ENCODE measurements at regions not wholly inside any gene's neighbourhood (a gene's known extent, or its start where the extent isn't known, plus 50 kb on each side); places are given as distances from the start of the nearest gene placed in this dataset.

- POLR2A ChIA-PET, result no interaction called here
- no peak for TF ChIP-seq CTCF (IDR thresholded peaks at IDR 0.05; ENCODE audit: low read depth, low read length)
- Histone ChIP-seq H3K27me3 (ENCODE audit: control insufficient read depth, insufficient read depth, low read length) (no peaks in the 10 kb centered on the region), H3K4me3 (ENCODE audit: low read depth, low read length) (no peak overlapping the region), H3K9me3 (ENCODE audit: control insufficient read depth, insufficient read depth, low read length) (no peaks in the 10 kb centered on the region), H3K27ac (ENCODE audit: low read depth, low read length) (no peak overlapping the region)
- DNase-seq (ENCODE audit: low read depth, low spot score), result no peak
- CTCF ChIA-PET, result no interaction called here
These were observed 175.4 kb upstream of the S100G start for GRCh38 chrX:16474511-16474910.

GRCh38 chrX:16476009-16476408 lies 173.9 kb upstream of the S100G start:
- no peaks in the 10 kb centered on the region for H3K9me3 ChIP-seq (ENCODE audit: control insufficient read depth, insufficient read depth, low read length)
- no peaks in the 10 kb centered on the region for H3K27me3 ChIP-seq (ENCODE audit: control insufficient read depth, insufficient read depth, low read length)
- DNase-seq (ENCODE audit: low read depth, low spot score), result no peak
- no peak overlapping the region for H3K4me3 ChIP-seq (ENCODE audit: low read depth, low read length)
- ChIA-PET CTCF (no interaction called here), POLR2A (no interaction called here)
- no peak for TF ChIP-seq CTCF (IDR thresholded peaks at IDR 0.05; ENCODE audit: low read depth, low read length)
- no peak overlapping the region for H3K27ac ChIP-seq (ENCODE audit: low read depth, low read length)

GRCh38 chrX:16476692-16477091 lies 173.3 kb upstream of the S100G start:
- ChIA-PET POLR2A (no interaction called here), CTCF (interaction anchor here (1.0 kb wide), 1 partner anchor 31 kb away, joined by 4 read pairs; no protein-coding TSS in a partner anchor)
- DNase-seq (ENCODE audit: low read depth, low spot score), result no peak
- no peaks in the 10 kb centered on the region for H3K9me3 ChIP-seq (ENCODE audit: control insufficient read depth, insufficient read depth, low read length)
- H3K4me3 ChIP-seq (ENCODE audit: low read depth, low read length), result no peak overlapping the region
- no peak for TF ChIP-seq CTCF (IDR thresholded peaks at IDR 0.05; ENCODE audit: low read depth, low read length)
- H3K27me3 ChIP-seq (ENCODE audit: control insufficient read depth, insufficient read depth, low read length), result no peaks in the 10 kb centered on the region
- H3K27ac ChIP-seq (ENCODE audit: low read depth, low read length), result no peak overlapping the region

GRCh38 chrX:16479206-16479869 lies 170.6 kb upstream of the S100G start:
- Histone ChIP-seq H3K27me3 (ENCODE audit: control insufficient read depth, insufficient read depth, low read length) (no peaks in the 10 kb centered on the region), H3K9me3 (ENCODE audit: control insufficient read depth, insufficient read depth, low read length) (no peaks in the 10 kb centered on the region), H3K27ac (ENCODE audit: low read depth, low read length) (no peak overlapping the region), H3K4me3 (ENCODE audit: low read depth, low read length) (no peak overlapping the region)
- POLR2A ChIA-PET, result no interaction called here
- CTCF ChIA-PET, result no interaction called here
- DNase-seq (ENCODE audit: low read depth, low spot score), result no peak
- TF ChIP-seq CTCF (IDR thresholded peaks at IDR 0.05; ENCODE audit: low read depth, low read length), result no peak

- TF ChIP-seq CTCF (IDR thresholded peaks at IDR 0.05; ENCODE audit: low read depth, low read length), result no peak
- POLR2A ChIA-PET, result no interaction called here
- H3K27me3 ChIP-seq (ENCODE audit: control insufficient read depth, insufficient read depth, low read length), result no peaks in the 10 kb centered on the region
- no peak overlapping the region for H3K4me3 ChIP-seq (ENCODE audit: low read depth, low read length)
- H3K9me3 ChIP-seq (ENCODE audit: control insufficient read depth, insufficient read depth, low read length), result no peaks in the 10 kb centered on the region
- no peak overlapping the region for H3K27ac ChIP-seq (ENCODE audit: low read depth, low read length)
- no peak for DNase-seq (ENCODE audit: low read depth, low spot score)
- CTCF ChIA-PET, result no interaction called here
These were observed 169.9 kb upstream of the S100G start for GRCh38 chrX:16480049-16480448.
